Activated CD4-positive, alpha-beta T cell treated with anti-CD3 and anti-CD28 coated beads, Interleukin-2, amount 10 ng/mL, durations not matched to agents 24 days and 14 days (primary cell): ENCODE measurements at regions not wholly inside any gene's neighbourhood (a gene's known extent, or its start where the extent isn't known, plus 50 kb on each side); places are given as distances from the start of the nearest gene placed in this dataset.

Source experiments
- DNase-seq: peaks from one replicate; pipeline ENCODE4 v3.0.0; 2022
- H3K27ac Mint-ChIP-seq: one replicate; pipeline ENCODE4 v1.8.0; 2022; ENCODE audit warnings: mild to moderate bottlenecking, mixed read lengths
- H3K27me3 Mint-ChIP-seq: one replicate; pipeline ENCODE4 v1.8.0; 2022; ENCODE audit warnings: mixed read lengths
- H3K36me3 Mint-ChIP-seq: one replicate; pipeline ENCODE4 v1.8.0; 2022; ENCODE audit warnings: low read depth, mild to moderate bottlenecking, mixed read lengths
- H3K4me1 Mint-ChIP-seq: one replicate; pipeline ENCODE4 v1.8.0; 2021; ENCODE audit warnings: mixed read lengths
- H3K4me3 Mint-ChIP-seq: one replicate; pipeline ENCODE4 v1.8.0; 2022; ENCODE audit warnings: mild to moderate bottlenecking, moderate library complexity, mixed read lengths
- H3K9me3 Mint-ChIP-seq: one replicate; pipeline ENCODE4 v1.8.0; 2021; ENCODE audit warnings: mixed read lengths
- intact Hi-C: fragments of 100-400 bp; cut with micrococcal nuclease; formaldehyde crosslinking; loops from one replicate; pipeline ENCODE4 v1.15.1; 2023

- Mint-ChIP-seq H3K27ac (no peak overlapping the region), H3K9me3 (no peaks in the 10 kb centered on the region), H3K27me3 (no peaks in the 10 kb centered on the region), H3K36me3 (no peaks in the 10 kb centered on the region), H3K4me1 (no peaks in the 10 kb centered on the region), H3K4me3 (no peak overlapping the region)
- intact Hi-C loops, result no loop called here
- DNase-seq, result no peak
Observed at GRCh38 chr6:91573826-91574416, 987.0 kb upstream of the MAP3K7 start.

DNA sequence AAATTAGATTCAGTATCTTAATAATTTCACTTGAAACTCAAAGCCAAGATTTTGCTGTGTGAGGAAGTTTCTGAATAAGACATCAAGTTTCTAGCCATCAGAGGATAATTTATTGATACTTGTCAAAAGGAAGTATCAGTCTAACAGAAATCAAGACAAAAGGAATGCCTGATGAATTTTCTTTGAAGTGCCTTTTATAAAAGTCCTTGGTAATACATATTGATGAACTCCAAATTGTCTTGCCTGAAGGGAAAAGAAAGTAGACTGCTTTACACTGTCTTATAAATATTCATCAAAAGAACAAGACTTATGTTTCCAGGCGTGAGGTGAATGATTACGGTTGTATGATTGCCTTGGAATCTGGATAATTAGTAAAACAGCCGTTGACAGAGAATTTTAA, 986.0 kb upstream of the MAP3K7 start:
- Mint-ChIP-seq H3K4me3 (no peak overlapping the region), H3K4me1 (no peaks in the 10 kb centered on the region), H3K36me3 (no peaks in the 10 kb centered on the region), H3K27ac (no peak overlapping the region), H3K27me3 (no peaks in the 10 kb centered on the region), H3K9me3 (no peaks in the 10 kb centered on the region)
- intact Hi-C loops, result no loop called here
- no peak for DNase-seq

GRCh38 chr6:91569071-91569470, 982.2 kb upstream of the MAP3K7 start:
- H3K27ac Mint-ChIP-seq, result no peak overlapping the region
- intact Hi-C loops, result no loop called here
- no peaks in the 10 kb centered on the region for H3K36me3 Mint-ChIP-seq
- no peaks in the 10 kb centered on the region for H3K4me1 Mint-ChIP-seq
- no peaks in the 10 kb centered on the region for H3K27me3 Mint-ChIP-seq
- no peak overlapping the region for H3K4me3 Mint-ChIP-seq
- H3K9me3 Mint-ChIP-seq, result no peaks in the 10 kb centered on the region
- no peak for DNase-seq

DNA sequence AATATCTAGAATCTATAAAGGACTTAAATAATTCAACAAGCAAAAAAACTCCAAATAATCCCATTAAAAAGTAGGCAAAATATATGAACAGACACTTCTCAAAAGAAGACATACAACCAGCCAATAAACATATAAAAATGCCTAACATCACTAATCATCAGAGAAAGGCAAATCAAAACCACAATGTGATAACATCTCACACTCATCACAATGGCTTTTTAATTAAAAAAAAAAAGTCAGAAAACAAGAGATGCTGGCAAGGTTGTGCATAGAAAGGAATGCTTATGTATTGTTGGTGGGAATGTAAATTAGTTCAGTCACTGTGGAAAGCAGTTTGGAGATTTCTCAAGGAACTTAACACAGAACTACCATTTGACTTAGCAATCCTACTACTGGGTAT, 979.6 kb upstream of the MAP3K7 start:
- intact Hi-C loops, result no loop called here
- Mint-ChIP-seq H3K27me3 (no peaks in the 10 kb centered on the region), H3K4me3 (no peak overlapping the region), H3K9me3 (no peaks in the 10 kb centered on the region), H3K4me1 (no peaks in the 10 kb centered on the region), H3K27ac (no peak overlapping the region), H3K36me3 (no peaks in the 10 kb centered on the region)
- no peak for DNase-seq

DNA sequence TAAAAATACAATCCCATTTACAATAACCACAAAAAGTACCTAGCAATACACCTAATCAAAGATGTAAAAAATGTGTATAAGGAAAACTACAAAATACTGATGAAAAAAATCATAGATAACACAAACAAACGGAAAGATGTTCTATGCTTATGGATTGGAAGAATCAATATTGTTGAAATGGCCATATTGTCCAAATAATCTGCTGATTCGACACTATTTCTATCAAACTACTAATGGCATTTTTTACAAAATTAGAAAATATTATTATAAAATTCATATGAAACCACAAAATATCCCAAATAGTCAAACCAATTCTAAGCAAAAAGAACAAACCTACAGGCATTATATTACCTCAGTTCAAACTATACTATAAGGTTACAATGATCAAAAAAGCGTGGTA, 978.3 kb upstream of the MAP3K7 start:
- H3K36me3 Mint-ChIP-seq, result no peaks in the 10 kb centered on the region
- H3K4me3 Mint-ChIP-seq, result no peak overlapping the region
- intact Hi-C loops, result no loop called here
- no peak for DNase-seq
- H3K4me1 Mint-ChIP-seq, result no peaks in the 10 kb centered on the region
- no peaks in the 10 kb centered on the region for H3K9me3 Mint-ChIP-seq
- no peaks in the 10 kb centered on the region for H3K27me3 Mint-ChIP-seq
- H3K27ac Mint-ChIP-seq, result no peak overlapping the region

DNA sequence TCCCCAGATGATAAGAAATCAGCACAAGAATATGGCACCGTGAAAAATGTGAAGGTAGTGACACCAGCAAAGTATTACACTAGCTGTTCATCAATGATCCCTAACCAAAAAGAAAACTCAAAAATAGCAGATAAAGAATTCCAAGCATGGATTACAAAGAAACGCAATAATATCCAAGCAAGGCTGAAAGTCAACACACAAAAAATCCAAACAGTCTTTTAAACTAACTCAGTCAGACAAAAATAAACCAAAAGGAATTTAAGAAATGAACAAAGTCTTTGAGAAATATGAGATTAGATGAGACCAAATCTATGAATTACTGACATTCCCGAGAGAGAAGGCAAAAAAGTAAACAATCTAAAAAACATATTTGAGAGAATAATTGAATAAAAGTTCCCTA, 976.1 kb upstream of the MAP3K7 start:
- intact Hi-C loops, result no loop called here

GRCh38 chr6:91560409-91560808, 973.5 kb upstream of the MAP3K7 start:
- no peaks in the 10 kb centered on the region for H3K36me3 Mint-ChIP-seq
- no peaks in the 10 kb centered on the region for H3K27me3 Mint-ChIP-seq
- no peaks in the 10 kb centered on the region for H3K4me1 Mint-ChIP-seq
- no peaks in the 10 kb centered on the region for H3K9me3 Mint-ChIP-seq
- no peak for DNase-seq
- no peak overlapping the region for H3K4me3 Mint-ChIP-seq
- H3K27ac Mint-ChIP-seq, result no peak overlapping the region
- intact Hi-C loops, result no loop called here

More for the DNA sequence above, 976.1 kb upstream of the MAP3K7 start:
- no peaks in the 10 kb centered on the region for H3K9me3 Mint-ChIP-seq
- no peak overlapping the region for H3K27ac Mint-ChIP-seq
- no peaks in the 10 kb centered on the region for H3K4me1 Mint-ChIP-seq
- DNase-seq, result no peak
- H3K27me3 Mint-ChIP-seq, result no peaks in the 10 kb centered on the region
- H3K36me3 Mint-ChIP-seq, result no peaks in the 10 kb centered on the region
- H3K4me3 Mint-ChIP-seq, result no peak overlapping the region

DNA sequence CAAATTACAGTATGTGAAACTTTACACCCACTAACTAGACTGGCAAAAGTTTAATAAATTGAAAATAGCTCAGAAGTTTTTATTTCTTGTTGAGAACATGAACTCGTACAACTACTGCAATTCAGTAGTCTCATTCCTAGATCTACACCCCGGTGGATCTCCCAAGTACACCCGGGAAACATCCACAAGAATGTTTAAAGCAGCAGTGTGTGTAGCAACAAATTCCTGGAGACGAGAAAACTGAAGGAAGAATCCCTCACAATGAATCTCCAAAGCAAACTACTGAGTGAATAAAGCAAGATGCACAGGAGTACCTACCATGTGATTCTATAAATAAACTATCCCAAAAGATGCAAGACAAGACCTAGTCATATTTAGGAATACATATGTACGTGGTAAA, 954.0 kb upstream of the MAP3K7 start:
- Mint-ChIP-seq H3K9me3 (no peaks in the 10 kb centered on the region), H3K4me3 (no peak overlapping the region), H3K27ac (no peak overlapping the region), H3K4me1 (no peaks in the 10 kb centered on the region), H3K27me3 (no peaks in the 10 kb centered on the region), H3K36me3 (no peaks in the 10 kb centered on the region)
- DNase-seq, result no peak
- intact Hi-C loops, result no loop called here

GRCh38 chr6:91539456-91539855, 952.6 kb upstream of the MAP3K7 start:
- Mint-ChIP-seq H3K4me1 (no peaks in the 10 kb centered on the region), H3K36me3 (no peaks in the 10 kb centered on the region), H3K9me3 (no peaks in the 10 kb centered on the region), H3K4me3 (no peak overlapping the region), H3K27ac (no peak overlapping the region), H3K27me3 (no peaks in the 10 kb centered on the region)
- DNase-seq, result no peak
- intact Hi-C loops, result no loop called here

DNA sequence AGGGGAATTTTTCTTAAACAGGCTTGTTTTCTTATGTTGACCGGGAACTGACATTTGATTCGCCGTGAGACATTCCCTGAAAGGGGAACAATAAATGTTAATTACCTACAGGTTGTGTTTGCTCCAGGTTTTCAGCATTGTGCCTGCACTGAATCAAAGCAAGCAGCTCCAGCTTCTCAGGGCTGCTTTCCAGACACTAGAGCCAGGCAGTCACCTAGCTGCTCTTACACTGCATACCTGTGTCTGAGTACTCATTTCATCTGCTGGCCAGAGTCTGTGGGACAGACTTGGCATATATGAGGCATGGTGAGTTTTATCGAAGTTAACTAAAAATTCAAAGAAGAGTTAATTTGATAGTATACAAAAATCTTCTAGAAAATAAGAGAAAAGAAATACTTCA, 951.8 kb upstream of the MAP3K7 start:
- DNase-seq, result no peak
- no peaks in the 10 kb centered on the region for H3K9me3 Mint-ChIP-seq
- H3K36me3 Mint-ChIP-seq, result no peaks in the 10 kb centered on the region
- H3K4me1 Mint-ChIP-seq, result no peaks in the 10 kb centered on the region
- intact Hi-C loops, result no loop called here
- H3K27me3 Mint-ChIP-seq, result no peaks in the 10 kb centered on the region
- H3K4me3 Mint-ChIP-seq, result no peak overlapping the region
- no peak overlapping the region for H3K27ac Mint-ChIP-seq

DNA sequence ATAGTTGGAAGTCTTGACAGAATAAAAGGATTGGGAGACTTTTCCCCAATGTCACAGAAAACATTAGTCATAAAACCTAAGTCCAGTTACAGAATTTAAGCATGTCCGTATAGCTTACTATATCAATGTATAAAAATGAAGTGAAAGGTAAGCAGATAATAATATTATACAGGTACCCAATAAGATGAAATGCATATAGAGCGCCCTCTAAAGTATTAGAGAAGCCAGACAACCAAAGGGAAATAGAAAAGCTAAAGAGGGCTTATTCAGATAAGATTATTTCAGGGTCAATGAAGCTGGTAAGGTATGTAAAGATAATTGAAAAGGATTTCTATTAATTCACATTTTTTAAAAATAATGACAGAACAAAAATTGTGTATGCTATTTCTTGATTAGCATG, 947.7 kb upstream of the MAP3K7 start:
- Mint-ChIP-seq H3K36me3 (no peaks in the 10 kb centered on the region), H3K27ac (no peak overlapping the region), H3K9me3 (no peaks in the 10 kb centered on the region), H3K4me3 (no peak overlapping the region), H3K27me3 (no peaks in the 10 kb centered on the region), H3K4me1 (no peaks in the 10 kb centered on the region)
- no peak for DNase-seq
- intact Hi-C loops, result no loop called here

DNA sequence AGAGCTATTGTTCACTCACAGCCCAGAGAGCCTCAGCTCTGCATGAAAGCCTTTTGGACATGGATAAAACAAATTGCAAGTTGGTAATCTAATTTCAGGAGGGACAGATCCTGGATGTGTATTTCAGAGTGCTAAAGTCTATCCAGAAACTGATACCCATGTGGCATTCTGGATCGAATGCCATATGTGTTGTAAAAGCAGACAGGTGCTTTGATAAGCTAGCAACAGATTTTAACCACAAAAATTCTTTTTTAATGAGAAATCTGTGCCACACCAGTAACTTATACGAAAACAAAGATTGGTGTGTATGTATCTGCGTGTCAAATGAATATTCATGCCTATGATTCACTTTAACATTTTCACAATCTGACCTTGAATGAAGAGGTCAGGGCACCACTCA, 936.6 kb upstream of the MAP3K7 start:
- no peak overlapping the region for H3K4me3 Mint-ChIP-seq
- no peaks in the 10 kb centered on the region for H3K27me3 Mint-ChIP-seq
- H3K27ac Mint-ChIP-seq, result no peak overlapping the region
- H3K9me3 Mint-ChIP-seq, result no peaks in the 10 kb centered on the region
- intact Hi-C loops, result no loop called here
- DNase-seq, result no peak
- H3K36me3 Mint-ChIP-seq, result no peaks in the 10 kb centered on the region
- no peaks in the 10 kb centered on the region for H3K4me1 Mint-ChIP-seq

DNA sequence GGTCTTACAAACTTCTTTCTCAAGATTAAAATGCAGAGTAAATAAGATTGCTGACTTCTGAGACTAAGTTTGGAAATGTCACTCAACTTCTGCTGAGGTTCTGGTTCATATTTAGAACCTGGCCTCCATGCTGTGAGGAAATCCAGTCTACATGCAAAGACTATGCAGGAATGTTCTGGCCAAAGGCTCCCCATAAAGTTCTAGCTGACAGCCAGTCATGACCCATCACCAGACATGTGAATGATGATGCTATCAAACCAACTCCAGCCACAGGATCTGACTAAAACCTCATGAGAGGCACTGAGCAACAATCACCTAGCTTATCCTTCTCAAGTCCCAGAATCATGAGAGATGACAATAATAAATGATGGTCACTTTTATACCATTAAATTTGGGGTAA, 935.1 kb upstream of the MAP3K7 start:
- Mint-ChIP-seq H3K36me3 (no peaks in the 10 kb centered on the region), H3K9me3 (no peaks in the 10 kb centered on the region), H3K27me3 (no peaks in the 10 kb centered on the region), H3K27ac (no peak overlapping the region), H3K4me3 (no peak overlapping the region), H3K4me1 (no peaks in the 10 kb centered on the region)
- no peak for DNase-seq
- intact Hi-C loops, result no loop called here

- Mint-ChIP-seq H3K9me3 (no peaks in the 10 kb centered on the region), H3K4me3 (no peak overlapping the region), H3K27me3 (no peaks in the 10 kb centered on the region), H3K36me3 (no peaks in the 10 kb centered on the region), H3K27ac (no peak overlapping the region), H3K4me1 (no peaks in the 10 kb centered on the region)
- intact Hi-C loops, result no loop called here
- DNase-seq, result no peak
Observed at GRCh38 chr6:91509711-91510110, 922.8 kb upstream of the MAP3K7 start.

DNA sequence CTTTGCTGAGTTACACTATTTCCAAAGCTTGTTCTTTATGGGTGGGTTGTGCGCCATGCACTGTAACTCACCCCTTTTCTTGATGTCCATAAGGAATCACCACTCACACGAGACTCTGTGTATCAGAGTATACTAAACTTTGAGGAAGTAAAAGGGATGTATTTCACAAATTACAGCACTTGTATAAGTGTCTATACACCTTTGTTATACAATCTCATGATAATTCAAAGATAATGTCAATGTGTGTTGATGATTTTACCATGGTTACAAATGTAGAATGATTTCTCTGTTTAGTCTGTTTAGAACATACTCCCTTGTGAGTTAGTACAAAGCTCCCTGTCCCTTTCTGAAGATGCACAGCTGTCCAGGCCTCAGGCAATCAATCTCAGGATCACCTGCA, 922.2 kb upstream of the MAP3K7 start:
- Mint-ChIP-seq H3K4me3 (no peak overlapping the region), H3K27me3 (no peaks in the 10 kb centered on the region), H3K9me3 (no peaks in the 10 kb centered on the region), H3K36me3 (no peaks in the 10 kb centered on the region), H3K4me1 (no peaks in the 10 kb centered on the region), H3K27ac (no peak overlapping the region)
- intact Hi-C loops, result no loop called here
- no peak for DNase-seq
